WTC11 (cell line): ENCODE measurements at regions not wholly inside any gene's neighbourhood (a gene's known extent, or its start where the extent isn't known, plus 50 kb on each side); places are given as distances from the start of the nearest gene placed in this dataset.

Source experiments
- ATAC-seq: fragments of 200-7000 bp; cut with Tn5 transposase; 2 replicates; pipeline ENCODE4 v1.10.0; 2021; ENCODE audit warnings: mild to moderate bottlenecking, moderate library complexity
- CTCF ChIA-PET: fragments of 300-600 bp; sonication (Branson Sonifier 250); formaldehyde crosslinking; loops from one replicate; lab custom pipeline; 2021; ENCODE audit warnings: antibody characterized with exemption; lab: Charles Lee
- POLR2A ChIA-PET: fragments of 350-600 bp; sonication (Branson Sonifier 250); formaldehyde crosslinking; loops from one replicate; lab custom pipeline; 2021; ENCODE audit warnings: antibody characterized with exemption; lab: Charles Lee
- DNase-seq: peaks from one replicate; pipeline ENCODE4 v3.0.0; 2021; ENCODE audit warnings: low spot score
- H3K27ac Mint-ChIP-seq: 2 replicates; pipeline ENCODE4 v1.8.0; 2021; ENCODE audit warnings: mixed read lengths
- H3K27me3 Mint-ChIP-seq: 2 replicates; pipeline ENCODE4 v1.8.0; 2021; ENCODE audit warnings: low read depth, mild to moderate bottlenecking, moderate library complexity, mixed read lengths
- H3K36me3 Mint-ChIP-seq: 2 replicates; pipeline ENCODE4 v1.8.0; 2021; ENCODE audit warnings: mixed read lengths
- H3K4me1 Mint-ChIP-seq: 2 replicates; pipeline ENCODE4 v1.8.0; 2022; ENCODE audit warnings: mixed read lengths
- H3K4me3 Mint-ChIP-seq: 2 replicates; pipeline ENCODE4 v1.8.0; 2021; ENCODE audit warnings: mild to moderate bottlenecking, moderate library complexity, mixed read lengths
- H3K9me3 Mint-ChIP-seq: 2 replicates; pipeline ENCODE4 v1.8.0; 2021; ENCODE audit warnings: mixed read lengths
- CTCF ChIP-seq: fragments of 200-600 bp; IDR thresholded peaks from 2 replicates; pipeline ENCODE4 v1.8.0; 2022; ENCODE audit warnings: antibody characterized with exemption
- EMX1 ChIP-seq: fragments of 250-450 bp; sonication (Bioruptor Pico); IDR thresholded peaks from 2 replicates; pipeline ENCODE4 v1.8.0; 2021; ENCODE audit warnings: mild to moderate bottlenecking
- FOXJ3 ChIP-seq: sonication (generic); formaldehyde crosslinking; IDR thresholded peaks from 2 replicates; pipeline ENCODE4 v1.9.0; 2021; ENCODE audit warnings: missing genetic modification reagents, mild to moderate bottlenecking, borderline replicate concordance
- FOXK1 ChIP-seq: sonication (generic); formaldehyde crosslinking; IDR thresholded peaks from 2 replicates; pipeline ENCODE4 v1.8.0; 2022; ENCODE audit warnings: mild to moderate bottlenecking, moderate library complexity, missing genetic modification reagents
- HMGXB4 ChIP-seq: sonication (generic); formaldehyde crosslinking; IDR thresholded peaks from 2 replicates; pipeline ENCODE4 v1.8.1; 2023; ENCODE audit warnings: mild to moderate bottlenecking, moderate library complexity, missing genetic modification reagents
- IRF1 ChIP-seq: sonication (generic); formaldehyde crosslinking; IDR thresholded peaks from 2 replicates; pipeline ENCODE4 v1.8.0; 2023; ENCODE audit warnings: missing genetic modification reagents
- IRF2 ChIP-seq: sonication (generic); formaldehyde crosslinking; IDR thresholded peaks from 2 replicates; pipeline ENCODE4 v1.8.0; 2022; ENCODE audit warnings: low read depth, missing genetic modification reagents, borderline replicate concordance
- NFYB ChIP-seq: sonication (generic); formaldehyde crosslinking; conservative IDR thresholded peaks from 2 replicates; pipeline ENCODE4 v1.8.0; 2022; ENCODE audit warnings: low read depth, missing genetic modification reagents
- RELA ChIP-seq: sonication (generic); formaldehyde crosslinking; IDR thresholded peaks from 2 replicates; pipeline ENCODE4 v1.8.1; 2022; ENCODE audit warnings: missing genetic modification reagents, mild to moderate bottlenecking, borderline replicate concordance
- SP1 ChIP-seq: sonication (generic); formaldehyde crosslinking; conservative IDR thresholded peaks from 2 replicates; pipeline ENCODE4 v1.8.1; 2022; ENCODE audit warnings: missing genetic modification reagents
- TCF7 ChIP-seq: sonication (generic); formaldehyde crosslinking; IDR thresholded peaks from 2 replicates; pipeline ENCODE4 v1.8.0; 2022; ENCODE audit warnings: mild to moderate bottlenecking, low read depth, missing genetic modification reagents, moderate library complexity
- TP53 ChIP-seq: sonication (generic); formaldehyde crosslinking; IDR thresholded peaks from 2 replicates; pipeline ENCODE4 v1.8.1; 2023; ENCODE audit warnings: mild to moderate bottlenecking, missing genetic modification reagents
- USF1 ChIP-seq: sonication (generic); formaldehyde crosslinking; IDR thresholded peaks from 2 replicates; pipeline ENCODE4 v1.8.0; 2022; ENCODE audit warnings: mild to moderate bottlenecking, missing genetic modification reagents
- ZBTB21 ChIP-seq: sonication (generic); formaldehyde crosslinking; IDR thresholded peaks from 2 replicates; pipeline ENCODE4 v1.8.1; 2023; ENCODE audit warnings: mild to moderate bottlenecking, missing genetic modification reagents, borderline replicate concordance
- ZMAT4 ChIP-seq: fragments of 250-450 bp; sonication (Bioruptor Pico); IDR thresholded peaks from 2 replicates; pipeline ENCODE4 v1.9.0; 2021; ENCODE audit warnings: mild to moderate bottlenecking
- ZNF121 ChIP-seq: sonication (generic); formaldehyde crosslinking; IDR thresholded peaks from 2 replicates; pipeline ENCODE4 v1.8.0; 2023; ENCODE audit warnings: missing genetic modification reagents
- ZNF281 ChIP-seq: sonication (generic); formaldehyde crosslinking; IDR thresholded peaks from 2 replicates; pipeline ENCODE4 v1.8.0; 2023; ENCODE audit warnings: mild to moderate bottlenecking, missing genetic modification reagents
- ZNF317 ChIP-seq: sonication (generic); formaldehyde crosslinking; IDR thresholded peaks from 2 replicates; pipeline ENCODE4 v1.8.1; 2023; ENCODE audit warnings: low read depth, mild to moderate bottlenecking, moderate library complexity, missing genetic modification reagents, borderline replicate concordance
- ZNF416 ChIP-seq: fragments of 250-450 bp; sonication (Bioruptor Pico); IDR thresholded peaks from 2 replicates; pipeline ENCODE4 v1.9.0; 2021; ENCODE audit warnings: mild to moderate bottlenecking, inconsistent platforms
- ZNF423 ChIP-seq: fragments of 250-450 bp; sonication (Bioruptor Pico); IDR thresholded peaks from 2 replicates; pipeline ENCODE4 v2.1.2; 2022; ENCODE audit warnings: mild to moderate bottlenecking, moderate library complexity
- ZNF671 ChIP-seq: fragments of 250-450 bp; sonication (Bioruptor Pico); IDR thresholded peaks from 2 replicates; pipeline ENCODE4 v1.8.0; 2021; ENCODE audit warnings: mild to moderate bottlenecking
- ZSCAN18 ChIP-seq: fragments of 250-450 bp; sonication (Bioruptor Pico); IDR thresholded peaks from 2 replicates; pipeline ENCODE4 v2.1.2; 2022; ENCODE audit warnings: mild to moderate bottlenecking, moderate library complexity

GRCh38 chr7:25770235-25770634 is 381.8 kb upstream of the NFE2L3 start:
- POLR2A ChIA-PET, result no interaction called here
- CTCF ChIA-PET, result no interaction called here
- no peaks in the 10 kb centered on the region for H3K9me3 Mint-ChIP-seq
- DNase-seq (no peak), ATAC-seq (no peak)
- no peak overlapping the region for H3K4me3 Mint-ChIP-seq
- TF ChIP-seq FOXK1 (CRISPR knock-in tag) (no peak), ZNF121 (CRISPR knock-in tag) (no peak), ZNF281 (no peak), USF1 (CRISPR knock-in tag) (no peak), ZSCAN18 (CRISPR knock-in tag) (no peak)
- no peaks in the 10 kb centered on the region for H3K27me3 Mint-ChIP-seq
- H3K27ac Mint-ChIP-seq, result no peak overlapping the region
- H3K36me3 Mint-ChIP-seq, result no peaks in the 10 kb centered on the region
- peaks cover 3% of the 10 kb centered on the region; the same call in 1 of the 2 replicates for H3K4me1 Mint-ChIP-seq

- H3K4me1 Mint-ChIP-seq, result peaks cover 3% of the 10 kb centered on the region; the same call in 1 of the 2 replicates
Observed at GRCh38 chr7:25770670-25771069, 381.3 kb upstream of the NFE2L3 start.

GRCh38 chr7:25771491-25771890 is 380.5 kb upstream of the NFE2L3 start:
- DNase-seq (no peak), ATAC-seq (no peak)
- no peak overlapping the region for H3K27ac Mint-ChIP-seq
- POLR2A ChIA-PET, result no interaction called here
- no peaks in the 10 kb centered on the region for H3K9me3 Mint-ChIP-seq
- H3K27me3 Mint-ChIP-seq, result no peaks in the 10 kb centered on the region
- peaks cover 5% of the 10 kb centered on the region for H3K4me1 Mint-ChIP-seq
- CTCF ChIA-PET, result no interaction called here
- H3K4me3 Mint-ChIP-seq, result no peak overlapping the region
- H3K36me3 Mint-ChIP-seq, result no peaks in the 10 kb centered on the region
- TF ChIP-seq CTCF (no peak), EMX1 (no peak), SP1 (CRISPR knock-in tag) (no peak), RELA (no peak), ZBTB21 (CRISPR knock-in tag) (no peak), IRF2 (CRISPR knock-in tag) (no peak), ZSCAN18 (CRISPR knock-in tag) (no peak), ZNF671 (CRISPR knock-in tag) (no peak), TCF7 (CRISPR knock-in tag) (no peak), ZNF423 (CRISPR knock-in tag) (no peak), ZNF317 (CRISPR knock-in tag) (no peak), ZNF416 (no peak), IRF1 (CRISPR knock-in tag) (no peak), HMGXB4 (CRISPR knock-in tag) (no peak), NFYB (CRISPR knock-in tag) (no peak)

More at GRCh38 chr7:25770670-25771069, 381.3 kb upstream of the NFE2L3 start:
- ChIA-PET CTCF (no interaction called here), POLR2A (no interaction called here)
- no peak for ATAC-seq
- Mint-ChIP-seq H3K27me3 (no peaks in the 10 kb centered on the region), H3K9me3 (no peaks in the 10 kb centered on the region), H3K36me3 (no peaks in the 10 kb centered on the region), H3K4me3 (no peak overlapping the region), H3K27ac (no peak overlapping the region)
- TF ChIP-seq FOXJ3 (no peak), TP53 (CRISPR knock-in tag) (no peak), ZNF121 (CRISPR knock-in tag) (no peak), ZMAT4 (CRISPR knock-in tag) (no peak)
- no peak for DNase-seq
